NB4 (cell line): ENCODE measurements at regions not wholly inside any gene's neighbourhood (a gene's known extent, or its start where the extent isn't known, plus 50 kb on each side); places are given as distances from the start of the nearest gene placed in this dataset.

Experiments
- CTCF ChIP-seq: IDR thresholded peaks from one replicate; pipeline ENCODE4 v1.5.1; 2012; ENCODE audit warnings: low read depth, low read length
- MYC ChIP-seq: IDR thresholded peaks from 2 replicates; pipeline ENCODE4 v1.6.1; 2011; ENCODE audit warnings: low read depth, low read length
- POLR2A ChIP-seq: IDR thresholded peaks from 2 replicates; pipeline ENCODE4 v1.6.1; 2011; ENCODE audit warnings: mild to moderate bottlenecking; ENCODE audit not compliant: insufficient read length; ENCODE audit errors: extremely low read depth
- TF ChIP-seq, protein P1 (sequence below): IDR thresholded peaks from 2 replicates; pipeline ENCODE4 v1.6.1; 2011; ENCODE audit warnings: low read depth, low read length

- TF ChIP-seq CTCF (no peak), POLR2A (no peak), MYC (no peak)
- TF ChIP-seq, protein P1, sequence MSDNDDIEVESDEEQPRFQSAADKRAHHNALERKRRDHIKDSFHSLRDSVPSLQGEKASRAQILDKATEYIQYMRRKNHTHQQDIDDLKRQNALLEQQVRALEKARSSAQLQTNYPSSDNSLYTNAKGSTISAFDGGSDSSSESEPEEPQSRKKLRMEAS, result no peak
Measured at GRCh38 chr16:51365715-51366114, 214.6 kb upstream of the SALL1 start.
